Right atrium auricular region (tissue), 2 donors: ENCODE measurements at regions not wholly inside any gene's neighbourhood (a gene's known extent, or its start where the extent isn't known, plus 50 kb on each side); places are given as distances from the start of the nearest gene placed in this dataset.

Experiments used
- DNase-seq: peaks from one replicate; pipeline ENCODE4 v3.0.0-alpha.2; 2019; ENCODE audit warnings: low spot score
- H3K27ac ChIP-seq, 2 donors: fragments of 200-600 bp; sonication (generic); 1 replicate in 1 of 2; 2 replicates in 1 of 2; pipeline ENCODE4 v1.5.1; 2016 to 2019
- H3K27me3 ChIP-seq, 2 donors: fragments of 200-600 bp; sonication (generic); one replicate each; pipeline versions ENCODE4 v1.5.1 to v1.6.0; 2017 to 2019
- H3K36me3 ChIP-seq: fragments of 200-600 bp; sonication (generic); one replicate; pipeline ENCODE4 v1.5.1; 2016
- H3K4me1 ChIP-seq, 2 donors: fragments of 200-600 bp; sonication (generic); one replicate each; pipeline versions ENCODE4 v1.5.1 to v1.6.0; 2017 to 2019
- H3K4me3 ChIP-seq, 2 donors: fragments of 200-600 bp; sonication (generic); 1 replicate in 1 of 2; 2 replicates in 1 of 2; pipeline ENCODE4 v1.5.1; 2017 to 2019; ENCODE audit warnings: mild to moderate bottlenecking in 1 of 2, moderate library complexity in 1 of 2
- H3K9me3 ChIP-seq, 2 donors: fragments of 200-600 bp; sonication (generic); one replicate each; pipeline ENCODE4 v1.5.1; 2019
- CTCF ChIP-seq, 2 donors: fragments of 200-600 bp; sonication (generic); IDR thresholded peaks; one replicate each; pipeline ENCODE4 v1.5.1; 2019; ENCODE audit warnings: antibody characterized with exemption in 2 of 2

DNA sequence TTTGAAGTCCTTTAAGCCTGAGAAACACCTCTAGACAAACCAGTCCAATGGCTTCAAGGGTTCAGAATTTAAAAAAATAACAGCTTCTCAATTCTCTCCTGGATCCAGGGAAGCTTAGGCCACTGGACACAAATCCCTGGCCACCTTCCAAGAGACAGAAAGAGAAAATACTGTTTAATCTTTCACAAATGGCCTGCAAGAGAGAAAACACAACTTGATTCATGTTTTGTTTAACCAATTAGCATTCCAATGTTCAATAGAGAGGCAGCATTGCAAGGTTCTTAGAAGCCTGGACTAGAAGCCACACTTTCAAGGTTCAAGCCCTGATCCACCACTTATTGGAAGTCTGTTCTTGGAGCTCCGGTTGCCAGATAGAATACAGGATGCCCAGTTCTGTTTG is 109.0 kb upstream of the PARD3B start:
- H3K9me3 ChIP-seq: peaks cover 0 to 12% of the 10 kb centered on the region in 2 donors
- DNase-seq: no peak
- no peak overlapping the region for H3K4me3 ChIP-seq
- H3K4me1 ChIP-seq: no peaks in the 10 kb centered on the region
- H3K27me3 ChIP-seq: no peaks in the 10 kb centered on the region
- H3K36me3 ChIP-seq: no peaks in the 10 kb centered on the region
- H3K27ac ChIP-seq: no peak overlapping the region
- TF ChIP-seq CTCF (IDR thresholded peaks at IDR 0.05): no peak

GRCh38 chr2:204437408-204437807 is 107.9 kb upstream of the PARD3B start:
- no peak for TF ChIP-seq CTCF (IDR thresholded peaks at IDR 0.05)
- no peak overlapping the region for H3K4me3 ChIP-seq
- H3K36me3 ChIP-seq: no peaks in the 10 kb centered on the region
- peaks cover 0 to 3% of the 10 kb centered on the region in 2 donors for H3K9me3 ChIP-seq
- H3K27me3 ChIP-seq: no peaks in the 10 kb centered on the region
- H3K4me1 ChIP-seq: no peaks in the 10 kb centered on the region
- H3K27ac ChIP-seq: no peak overlapping the region
- no peak for DNase-seq

DNA sequence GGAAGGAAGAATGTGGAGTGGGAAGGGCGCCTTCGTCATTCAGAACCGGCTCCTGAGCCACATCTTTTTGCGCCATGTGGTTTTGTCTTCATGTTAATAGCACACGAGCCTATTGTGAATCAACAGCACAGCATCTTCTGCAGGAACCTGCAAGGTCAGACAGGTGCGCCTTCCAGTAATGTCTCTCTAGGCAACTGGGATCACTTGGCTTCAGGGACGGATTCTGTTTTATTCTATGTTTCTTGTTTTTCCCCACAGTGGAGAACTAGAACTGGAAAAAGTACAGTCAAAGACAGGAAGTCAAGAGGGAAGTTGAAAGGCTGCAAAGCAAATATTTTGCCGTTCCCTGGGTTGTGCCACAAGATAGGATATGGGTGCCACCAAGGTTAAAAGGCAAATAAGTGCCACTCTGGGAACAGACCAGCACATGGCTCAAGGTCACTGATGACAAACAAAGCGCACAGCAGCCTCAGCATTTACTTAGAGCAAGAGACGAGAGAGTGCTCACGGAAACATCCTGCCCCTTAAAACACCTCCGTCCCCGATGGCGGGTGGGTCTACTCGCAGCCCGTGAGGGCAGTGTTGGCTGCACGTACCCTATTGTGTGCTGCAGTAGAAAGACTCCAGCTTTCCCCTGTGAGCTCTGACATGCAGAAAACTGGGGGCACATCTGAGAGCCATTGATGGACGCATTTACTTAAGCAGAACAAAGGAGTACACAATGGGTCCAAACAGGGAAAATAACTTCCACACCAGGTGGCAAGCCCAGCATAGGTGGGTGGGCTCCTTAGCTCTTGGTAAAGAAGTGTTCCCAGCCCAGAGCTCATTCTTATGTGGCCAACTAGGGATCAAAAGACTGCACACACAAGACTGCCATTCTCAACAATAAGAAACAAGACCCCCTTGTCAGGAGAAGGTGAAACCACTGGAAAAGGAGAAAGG is 107.2 kb upstream of the PARD3B start:
- TF ChIP-seq CTCF (IDR thresholded peaks at IDR 0.05): no peak
- no peak overlapping the region for H3K27ac ChIP-seq
- H3K4me1 ChIP-seq: no peaks in the 10 kb centered on the region
- H3K27me3 ChIP-seq: no peaks in the 10 kb centered on the region
- no peaks in the 10 kb centered on the region for H3K9me3 ChIP-seq
- no peak overlapping the region for H3K4me3 ChIP-seq
- DNase-seq: no peak
- no peaks in the 10 kb centered on the region for H3K36me3 ChIP-seq

- Histone ChIP-seq H3K36me3 (no peaks in the 10 kb centered on the region), H3K4me1 (no peaks in the 10 kb centered on the region), H3K27ac (no peak overlapping the region), H3K27me3 (no peaks in the 10 kb centered on the region), H3K9me3 (peaks cover 0 to 18% of the 10 kb centered on the region in 2 donors), H3K4me3 (no peak overlapping the region)
- TF ChIP-seq CTCF (IDR thresholded peaks at IDR 0.05): no peak
- DNase-seq: no peak
Observed at GRCh38 chr2:204441316-204441715, 104.0 kb upstream of the PARD3B start.

GRCh38 chr2:204445149-204445548 is 100.1 kb upstream of the PARD3B start:
- Histone ChIP-seq H3K27ac (no peak overlapping the region), H3K4me1 (no peaks in the 10 kb centered on the region)
- no peak for TF ChIP-seq CTCF (IDR thresholded peaks at IDR 0.05)

More at GRCh38 chr2:204445149-204445548, 100.1 kb upstream of the PARD3B start:
- no peak for DNase-seq
- Histone ChIP-seq H3K9me3 (peaks cover 0 to 18% of the 10 kb centered on the region in 2 donors), H3K36me3 (no peaks in the 10 kb centered on the region), H3K4me3 (no peak overlapping the region), H3K27me3 (no peaks in the 10 kb centered on the region)
